ENCODE measurements at regions not wholly inside any gene's neighbourhood (a gene's known extent, or its start where the extent isn't known, plus 50 kb on each side); places are given as distances from the start of the nearest gene placed in this dataset.

GRCh38 chr18:22485808-22486244 lies 68.1 kb upstream of the CTAGE1 start:
- no peaks in the 10 kb centered on the region for H3K36me3 Mint-ChIP-seq (ENCODE audit: insufficient read depth in 2 of 2)
- H3K27me3 Mint-ChIP-seq (ENCODE audit: low read depth), result no peaks in the 10 kb centered on the region
- no peaks in the 10 kb centered on the region for H3K4me1 Mint-ChIP-seq (ENCODE audit: low read depth)
- peaks cover 0 to 2% of the 10 kb centered on the region in 2 donors for H3K9me3 Mint-ChIP-seq
- H3K27ac Mint-ChIP-seq, result no peak overlapping the region
- no peak overlapping the region for H3K4me3 Mint-ChIP-seq
- ATAC-seq (replicated peaks in 1 of 2) (peak in 1 of 2 donors; percentile 26), DNase-seq (no peak)

DNA sequence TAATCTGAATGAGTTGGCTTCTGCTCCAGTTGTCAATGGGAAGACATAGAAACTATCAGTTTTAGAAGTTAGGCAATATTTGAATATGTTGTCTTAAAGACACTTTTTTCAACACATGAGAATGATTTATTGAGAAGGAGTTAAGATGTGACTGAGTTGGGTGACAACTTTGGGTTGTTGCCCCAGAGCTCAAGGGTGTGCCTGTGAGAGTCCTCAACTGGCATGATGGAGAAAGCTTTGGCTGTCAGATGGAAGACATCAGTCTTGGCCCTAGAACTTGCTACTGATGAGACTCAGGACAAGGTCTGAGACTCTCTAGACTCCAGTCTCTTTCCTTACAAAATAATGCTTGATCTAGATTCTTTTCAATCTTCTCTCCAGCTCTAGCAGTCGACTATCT lies 69.0 kb upstream of the CTAGE1 start:
- H3K4me1 Mint-ChIP-seq (ENCODE audit: low read depth), result no peaks in the 10 kb centered on the region
- no peaks in the 10 kb centered on the region for H3K27me3 Mint-ChIP-seq (ENCODE audit: low read depth)
- H3K9me3 Mint-ChIP-seq, result no peaks in the 10 kb centered on the region
- H3K4me3 Mint-ChIP-seq, result no peak overlapping the region
- no peak overlapping the region for H3K27ac Mint-ChIP-seq
- no peaks in the 10 kb centered on the region for H3K36me3 Mint-ChIP-seq (ENCODE audit: insufficient read depth in 2 of 2)
- ATAC-seq (replicated peaks in 1 of 2) (no peak), DNase-seq (no peak)

DNA sequence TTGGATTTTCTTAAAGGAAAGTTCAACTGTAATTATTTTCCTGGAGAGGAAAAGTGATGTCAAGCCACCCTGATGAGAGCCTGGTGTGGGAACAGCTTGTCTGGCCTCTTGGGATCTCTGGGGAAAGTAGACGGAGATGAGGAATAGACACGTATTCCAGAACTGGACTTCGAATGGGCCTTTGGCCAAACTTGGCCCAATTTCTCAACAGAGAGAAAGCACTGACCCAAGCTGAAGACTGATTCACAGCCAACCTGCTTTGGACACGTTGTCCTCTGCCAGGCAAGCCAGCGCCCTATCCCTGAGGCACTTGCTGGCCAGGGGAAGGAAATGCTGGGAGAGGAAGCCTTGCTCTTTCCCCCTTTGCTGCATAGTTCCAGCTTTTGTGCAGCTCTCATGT lies 70.8 kb upstream of the CTAGE1 start:
- H3K4me3 Mint-ChIP-seq, result no peak overlapping the region
- no peak for ATAC-seq (replicated peaks in 1 of 2)
- H3K27ac Mint-ChIP-seq, result no peak overlapping the region
- H3K9me3 Mint-ChIP-seq, result peaks cover 0 to under 1% of the 10 kb centered on the region in 2 donors
- DNase-seq, result no peak
- no peaks in the 10 kb centered on the region for H3K27me3 Mint-ChIP-seq (ENCODE audit: low read depth)
- no peaks in the 10 kb centered on the region for H3K36me3 Mint-ChIP-seq (ENCODE audit: insufficient read depth in 2 of 2)
- H3K4me1 Mint-ChIP-seq (ENCODE audit: low read depth), result no peaks in the 10 kb centered on the region

DNA sequence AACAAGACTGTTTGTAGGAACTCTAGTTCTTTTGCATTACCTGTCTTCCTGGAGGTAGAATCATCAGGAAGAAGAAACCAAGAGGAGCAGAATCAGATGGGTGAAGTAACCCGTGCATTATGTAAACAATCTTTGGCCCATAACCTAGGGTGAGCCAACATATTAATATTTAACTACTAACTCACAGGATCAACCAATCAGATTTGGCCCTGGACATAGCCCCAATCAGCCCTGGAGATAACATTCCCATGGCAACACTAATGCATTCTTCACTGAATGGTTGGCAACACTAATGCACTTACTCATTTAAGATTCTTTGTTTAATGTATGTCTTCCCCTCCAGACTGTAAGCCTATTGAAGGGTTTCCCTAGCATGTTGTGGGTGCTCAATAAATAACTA lies 72.0 kb upstream of the CTAGE1 start:
- peaks cover 0 to 2% of the 10 kb centered on the region in 2 donors for H3K9me3 Mint-ChIP-seq
- H3K4me3 Mint-ChIP-seq, result no peak overlapping the region
- H3K27ac Mint-ChIP-seq, result no peak overlapping the region
- ATAC-seq (replicated peaks in 1 of 2) (no peak), DNase-seq (no peak)
- peaks cover 0 to 2% of the 10 kb centered on the region in 2 donors for H3K36me3 Mint-ChIP-seq (ENCODE audit: insufficient read depth in 2 of 2)
- H3K4me1 Mint-ChIP-seq (ENCODE audit: low read depth), result no peaks in the 10 kb centered on the region
- no peaks in the 10 kb centered on the region for H3K27me3 Mint-ChIP-seq (ENCODE audit: low read depth)

GRCh38 chr18:22490429-22490846 lies 72.7 kb upstream of the CTAGE1 start:
- H3K36me3 Mint-ChIP-seq (ENCODE audit: insufficient read depth in 2 of 2), result peaks cover 0 to 2% of the 10 kb centered on the region in 2 donors
- H3K4me1 Mint-ChIP-seq (ENCODE audit: low read depth), result no peaks in the 10 kb centered on the region
- H3K27ac Mint-ChIP-seq, result no peak overlapping the region
- H3K4me3 Mint-ChIP-seq, result no peak overlapping the region
- peaks cover 0 to 2% of the 10 kb centered on the region in 2 donors for H3K9me3 Mint-ChIP-seq
- ATAC-seq (replicated peaks in 1 of 2) (no peak), DNase-seq (no peak)
- H3K27me3 Mint-ChIP-seq (ENCODE audit: low read depth), result no peaks in the 10 kb centered on the region

- ATAC-seq (replicated peaks in 1 of 2) (no peak), DNase-seq (no peak)
- Mint-ChIP-seq H3K4me3 (no peak overlapping the region), H3K4me1 (ENCODE audit: low read depth) (no peaks in the 10 kb centered on the region), H3K36me3 (ENCODE audit: insufficient read depth in 2 of 2) (peaks cover 0 to 2% of the 10 kb centered on the region in 2 donors), H3K27me3 (ENCODE audit: low read depth) (no peaks in the 10 kb centered on the region), H3K27ac (no peak overlapping the region), H3K9me3 (peaks cover 0 to 6% of the 10 kb centered on the region in 2 donors)
Observed at GRCh38 chr18:22493255-22493654, 75.5 kb upstream of the CTAGE1 start.

DNA sequence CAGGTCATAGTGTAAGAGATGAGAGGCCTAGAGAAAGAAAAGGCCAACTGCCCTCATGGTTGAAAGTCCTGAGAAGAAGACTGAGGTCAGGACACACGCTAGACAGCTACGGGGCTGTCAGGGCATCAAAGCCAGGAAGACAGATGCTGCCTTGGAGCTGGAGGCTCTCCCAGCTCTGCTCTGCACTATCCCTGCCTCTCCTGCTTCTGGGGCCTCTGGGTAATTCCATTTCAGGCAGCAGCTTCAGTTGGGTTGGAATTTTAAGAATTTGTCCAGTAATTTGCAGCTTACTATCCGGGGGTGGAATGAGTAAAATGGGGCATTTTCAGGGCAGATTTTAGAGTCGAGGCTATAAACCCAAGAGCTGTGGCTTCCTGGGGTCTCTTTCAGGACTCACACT lies 76.2 kb upstream of the CTAGE1 start:
- no peaks in the 10 kb centered on the region for H3K27me3 Mint-ChIP-seq (ENCODE audit: low read depth)
- no peak for ATAC-seq (replicated peaks in 1 of 2)
- H3K4me3 Mint-ChIP-seq, result no peak overlapping the region
- H3K27ac Mint-ChIP-seq, result no peak overlapping the region
- H3K4me1 Mint-ChIP-seq (ENCODE audit: low read depth), result no peaks in the 10 kb centered on the region
- peaks cover 0 to 2% of the 10 kb centered on the region in 2 donors for H3K36me3 Mint-ChIP-seq (ENCODE audit: insufficient read depth in 2 of 2)
- DNase-seq, result no peak
- H3K9me3 Mint-ChIP-seq, result peaks cover under 1 to 6% of the 10 kb centered on the region in 2 donors

DNA sequence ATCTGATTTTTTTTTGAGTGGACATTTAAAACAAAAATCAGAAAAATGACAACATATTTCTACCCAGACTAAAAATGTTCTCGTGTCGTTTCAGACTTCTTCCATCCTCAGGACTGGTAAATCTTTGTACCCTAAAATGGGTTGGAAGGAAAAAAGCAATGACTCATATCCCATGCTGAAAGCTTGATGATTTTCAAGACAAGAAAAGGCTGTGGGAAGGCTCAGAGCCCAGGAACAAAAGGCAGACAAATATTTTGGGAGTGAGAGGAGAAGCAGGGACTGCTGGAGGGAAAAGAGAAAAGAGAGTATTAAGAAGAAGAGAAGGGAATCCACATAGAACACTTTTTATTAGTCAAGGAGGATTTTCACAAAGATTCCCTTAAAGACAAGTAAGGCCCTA lies 77.1 kb upstream of the CTAGE1 start:
- DNase-seq, result no peak
- no peak overlapping the region for H3K27ac Mint-ChIP-seq
- H3K4me3 Mint-ChIP-seq, result no peak overlapping the region
- H3K9me3 Mint-ChIP-seq, result peaks cover 2 to 8% of the 10 kb centered on the region in 2 donors
- H3K4me1 Mint-ChIP-seq (ENCODE audit: low read depth), result no peaks in the 10 kb centered on the region
- ATAC-seq (replicated peaks in 1 of 2), result no peak
- peaks cover 0 to 2% of the 10 kb centered on the region in 2 donors for H3K36me3 Mint-ChIP-seq (ENCODE audit: insufficient read depth in 2 of 2)
- H3K27me3 Mint-ChIP-seq (ENCODE audit: low read depth), result no peaks in the 10 kb centered on the region

DNA sequence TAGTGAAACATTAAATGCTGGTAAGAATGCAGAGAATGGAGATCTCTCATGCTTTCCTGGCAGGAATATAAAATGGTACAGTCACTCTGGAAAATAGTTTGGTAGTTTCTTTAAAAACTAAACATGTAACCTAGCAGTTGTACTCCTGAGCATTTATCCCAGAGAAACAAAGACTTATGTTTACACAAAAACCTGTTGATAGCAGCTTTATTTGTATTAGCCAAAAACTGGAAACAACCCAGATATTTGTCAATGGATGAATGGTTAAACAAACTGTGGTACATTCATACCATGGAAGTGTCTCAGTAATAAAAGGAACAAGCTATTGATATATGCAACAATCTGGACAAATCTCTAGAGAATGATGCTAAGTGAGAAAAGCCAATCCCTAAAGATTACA lies 81.7 kb upstream of the CTAGE1 start:
- Mint-ChIP-seq H3K27ac (no peak overlapping the region), H3K9me3 (peaks cover 2 to 9% of the 10 kb centered on the region in 2 donors), H3K36me3 (ENCODE audit: insufficient read depth in 2 of 2) (no peaks in the 10 kb centered on the region), H3K4me1 (ENCODE audit: low read depth) (no peaks in the 10 kb centered on the region), H3K27me3 (ENCODE audit: low read depth) (no peaks in the 10 kb centered on the region), H3K4me3 (no peak overlapping the region)
- ATAC-seq (replicated peaks in 1 of 2) (no peak), DNase-seq (no peak)

- H3K9me3 Mint-ChIP-seq, result peaks cover 2 to 5% of the 10 kb centered on the region in 2 donors
Observed at GRCh38 chr18:22503803-22504202, 86.1 kb upstream of the CTAGE1 start.

GRCh38 chr18:22504251-22505030 lies 86.7 kb upstream of the CTAGE1 start:
- Mint-ChIP-seq H3K36me3 (ENCODE audit: insufficient read depth in 2 of 2) (no peaks in the 10 kb centered on the region), H3K27ac (no peak overlapping the region), H3K9me3 (peaks cover 0 to 3% of the 10 kb centered on the region in 2 donors), H3K4me3 (no peak overlapping the region), H3K4me1 (ENCODE audit: low read depth) (no peaks in the 10 kb centered on the region), H3K27me3 (ENCODE audit: low read depth) (no peaks in the 10 kb centered on the region)
- DNase-seq, result no peak
- ATAC-seq (replicated peaks in 1 of 2), result no peak

More at GRCh38 chr18:22503803-22504202, 86.1 kb upstream of the CTAGE1 start:
- Mint-ChIP-seq H3K4me1 (ENCODE audit: low read depth) (no peaks in the 10 kb centered on the region), H3K27ac (no peak overlapping the region), H3K4me3 (no peak overlapping the region), H3K36me3 (ENCODE audit: insufficient read depth in 2 of 2) (no peaks in the 10 kb centered on the region), H3K27me3 (ENCODE audit: low read depth) (no peaks in the 10 kb centered on the region)
- no peak for DNase-seq
- no peak for ATAC-seq (replicated peaks in 1 of 2)

- peaks cover 0 to 3% of the 10 kb centered on the region in 2 donors for H3K9me3 Mint-ChIP-seq
- no peak for ATAC-seq (replicated peaks in 1 of 2)
- no peak for DNase-seq
- no peak overlapping the region for H3K27ac Mint-ChIP-seq
- H3K4me1 Mint-ChIP-seq (ENCODE audit: low read depth), result no peaks in the 10 kb centered on the region
- H3K4me3 Mint-ChIP-seq, result no peak overlapping the region
- no peaks in the 10 kb centered on the region for H3K27me3 Mint-ChIP-seq (ENCODE audit: low read depth)
- no peaks in the 10 kb centered on the region for H3K36me3 Mint-ChIP-seq (ENCODE audit: insufficient read depth in 2 of 2)
Observed at GRCh38 chr18:22505141-22505591, 87.5 kb upstream of the CTAGE1 start.

- no peak for ATAC-seq (replicated peaks in 1 of 2)
- Mint-ChIP-seq H3K9me3 (no peaks in the 10 kb centered on the region), H3K36me3 (ENCODE audit: insufficient read depth in 2 of 2) (no peaks in the 10 kb centered on the region), H3K27me3 (ENCODE audit: low read depth) (no peaks in the 10 kb centered on the region), H3K4me1 (ENCODE audit: low read depth) (no peaks in the 10 kb centered on the region), H3K4me3 (no peak overlapping the region), H3K27ac (no peak overlapping the region)
- DNase-seq, result no peak
Observed at GRCh38 chr18:22507055-22507454, 89.3 kb upstream of the CTAGE1 start.

- ATAC-seq (replicated peaks in 1 of 2) (no peak), DNase-seq (no peak)
- Mint-ChIP-seq H3K4me1 (ENCODE audit: low read depth) (no peaks in the 10 kb centered on the region), H3K36me3 (ENCODE audit: insufficient read depth in 2 of 2) (no peaks in the 10 kb centered on the region), H3K27ac (no peak overlapping the region), H3K9me3 (no peaks in the 10 kb centered on the region), H3K27me3 (ENCODE audit: low read depth) (no peaks in the 10 kb centered on the region), H3K4me3 (no peak overlapping the region)
Observed at GRCh38 chr18:22509423-22509822, 91.7 kb upstream of the CTAGE1 start.
